ENCODE measurements at regions not wholly inside any gene's neighbourhood (a gene's known extent, or its start where the extent isn't known, plus 50 kb on each side); places are given as distances from the start of the nearest gene placed in this dataset.

DNA sequence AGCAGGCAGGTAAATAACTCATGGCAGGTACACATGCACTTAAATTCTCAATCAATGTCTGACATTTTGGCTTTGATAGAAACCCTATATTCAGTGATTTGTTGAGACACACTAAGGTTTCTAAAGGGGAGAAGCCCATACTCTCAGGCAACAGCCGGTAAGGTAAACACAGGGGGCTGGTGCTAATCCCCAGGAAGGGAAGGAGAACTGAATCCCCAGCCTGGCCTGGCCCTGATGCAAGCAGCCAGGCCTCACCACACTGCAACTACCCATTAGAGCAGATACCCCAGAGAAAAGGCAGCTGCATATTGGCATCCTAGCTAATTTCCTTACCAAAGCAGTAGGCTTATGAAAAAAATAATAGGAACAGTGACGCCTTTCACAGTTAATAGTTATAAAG, 116.5 kb upstream of the LRRC7 start:
- WGBS, 2 experiments (ENCODE audit: insufficient coverage in 2 of 2): 50% methylated on average over 1 of the region's 2 CpGs; no CpG with 5 or more reads in 1 of the 2 experiments
- no peaks in the 10 kb centered on the region for H3K9me3 ChIP-seq (ENCODE audit: control insufficient read depth, low read length)
- no peak overlapping the region for H3K4me3 ChIP-seq (ENCODE audit: extremely low read depth, insufficient read depth, low read length, poor library complexity, severe bottlenecking)
- no peaks in the 10 kb centered on the region for H3K4me1 ChIP-seq (ENCODE audit: control insufficient read depth, insufficient read depth, low read length, poor library complexity, severe bottlenecking)
- H3K27ac ChIP-seq (ENCODE audit: low read depth, low read length, severe bottlenecking): no peak overlapping the region
- no peaks in the 10 kb centered on the region for H3K36me3 ChIP-seq (ENCODE audit: control insufficient read depth, insufficient read depth, low read length)

DNA sequence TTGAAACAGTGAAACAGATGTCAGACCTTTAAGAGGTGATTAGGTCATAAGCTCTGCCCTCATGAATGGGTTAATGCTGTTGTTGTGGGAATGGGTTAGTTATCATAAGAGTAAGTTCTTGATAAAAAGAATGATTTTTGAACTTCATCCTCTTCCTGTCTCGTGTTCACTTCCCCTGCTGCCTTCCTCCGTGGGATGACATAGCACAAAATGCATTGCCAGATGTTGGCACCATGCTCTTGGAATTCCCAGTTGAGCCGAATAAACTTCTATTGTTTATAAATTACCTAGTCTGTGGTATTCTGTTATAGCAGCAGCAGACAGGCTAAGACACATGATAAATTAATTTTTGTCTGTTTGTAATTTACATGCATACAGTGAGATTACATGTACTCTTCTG, 112.0 kb upstream of the LRRC7 start:
- H3K27ac ChIP-seq (ENCODE audit: low read depth, low read length, severe bottlenecking): no peak overlapping the region
- no peaks in the 10 kb centered on the region for H3K36me3 ChIP-seq (ENCODE audit: control insufficient read depth, insufficient read depth, low read length)
- no CpG with 5 or more reads among the region's 3 CpGs for WGBS, 2 experiments (ENCODE audit: insufficient coverage in 2 of 2)
- no peak overlapping the region for H3K4me3 ChIP-seq (ENCODE audit: extremely low read depth, insufficient read depth, low read length, poor library complexity, severe bottlenecking)
- H3K4me1 ChIP-seq (ENCODE audit: control insufficient read depth, insufficient read depth, low read length, poor library complexity, severe bottlenecking): no peaks in the 10 kb centered on the region
- H3K9me3 ChIP-seq (ENCODE audit: control insufficient read depth, low read length): no peaks in the 10 kb centered on the region

DNA sequence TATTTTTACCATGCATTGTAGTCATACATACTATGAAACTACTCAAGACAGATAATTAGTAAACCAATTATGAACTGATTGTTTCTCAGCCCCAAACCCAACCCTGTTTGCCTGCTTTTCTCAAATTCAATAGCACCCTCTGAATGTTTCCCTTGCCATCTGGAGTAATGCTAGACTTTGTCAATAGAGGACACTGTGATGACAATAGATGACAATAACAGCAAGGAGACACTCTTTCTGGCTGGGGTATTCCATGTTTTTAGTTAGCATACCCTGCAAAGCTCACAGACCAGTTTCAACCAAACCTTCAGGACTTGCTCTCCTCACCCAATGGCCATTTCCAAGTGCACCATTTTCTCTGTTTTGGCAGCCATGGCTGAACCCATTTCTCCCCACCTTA, 108.5 kb upstream of the LRRC7 start:
- H3K4me3 ChIP-seq (ENCODE audit: extremely low read depth, insufficient read depth, low read length, poor library complexity, severe bottlenecking): no peak overlapping the region
- H3K36me3 ChIP-seq (ENCODE audit: control insufficient read depth, insufficient read depth, low read length): no peaks in the 10 kb centered on the region
- no peaks in the 10 kb centered on the region for H3K4me1 ChIP-seq (ENCODE audit: control insufficient read depth, insufficient read depth, low read length, poor library complexity, severe bottlenecking)
- no peak overlapping the region for H3K27ac ChIP-seq (ENCODE audit: low read depth, low read length, severe bottlenecking)
- H3K9me3 ChIP-seq (ENCODE audit: control insufficient read depth, low read length): peaks cover 4% of the 10 kb centered on the region

DNA sequence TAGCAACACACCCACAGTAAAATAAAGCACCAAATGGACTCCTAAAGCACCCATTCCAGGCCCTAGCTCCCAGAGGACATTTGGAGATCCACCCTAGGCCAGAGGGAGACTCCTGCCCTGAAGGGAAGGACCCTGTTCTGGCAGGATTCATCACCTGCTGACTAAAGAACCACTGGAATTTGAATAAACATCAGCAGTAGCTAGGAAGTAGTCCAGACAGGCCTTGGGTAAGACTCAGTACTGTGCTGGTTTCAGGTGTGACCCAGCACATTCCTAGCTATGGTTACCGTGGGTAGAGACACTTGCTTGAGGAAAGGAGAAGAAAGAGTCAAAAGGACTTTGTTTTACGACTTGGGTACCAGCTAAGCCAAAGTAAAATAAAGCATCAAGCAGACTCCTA, 92.7 kb upstream of the LRRC7 start:
- no peaks in the 10 kb centered on the region for H3K9me3 ChIP-seq (ENCODE audit: control insufficient read depth, low read length)
- no peak overlapping the region for H3K27ac ChIP-seq (ENCODE audit: low read depth, low read length, severe bottlenecking)
- no peaks in the 10 kb centered on the region for H3K36me3 ChIP-seq (ENCODE audit: control insufficient read depth, insufficient read depth, low read length)
- H3K4me1 ChIP-seq (ENCODE audit: control insufficient read depth, insufficient read depth, low read length, poor library complexity, severe bottlenecking): no peaks in the 10 kb centered on the region
- no peak overlapping the region for H3K4me3 ChIP-seq (ENCODE audit: extremely low read depth, insufficient read depth, low read length, poor library complexity, severe bottlenecking)
- 89% methylated on average over 1 of the region's 2 CpGs; no CpG with 5 or more reads in 1 of the 2 experiments for WGBS, 2 experiments (ENCODE audit: insufficient coverage in 2 of 2)

DNA sequence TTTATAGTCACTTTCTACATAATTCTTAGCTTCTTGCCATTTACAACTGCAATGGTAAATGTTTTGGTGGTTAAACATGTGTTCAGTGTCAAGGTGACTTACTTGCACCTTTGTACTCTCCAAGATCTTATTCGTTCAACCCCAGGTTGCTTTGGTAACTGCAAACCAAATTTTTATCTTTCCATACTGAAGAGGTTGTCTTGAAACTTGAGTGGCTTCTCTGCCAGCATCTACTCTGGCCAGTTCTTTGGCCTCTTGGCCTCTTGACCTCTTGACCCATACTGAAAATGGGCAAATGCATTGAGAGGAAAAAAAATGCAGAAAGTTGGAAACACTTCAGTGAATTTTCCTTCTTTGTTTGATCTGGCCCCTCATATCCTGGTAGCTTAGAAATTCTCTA, 88.0 kb upstream of the LRRC7 start:
- Histone ChIP-seq H3K9me3 (ENCODE audit: control insufficient read depth, low read length) (no peaks in the 10 kb centered on the region), H3K27ac (ENCODE audit: low read depth, low read length, severe bottlenecking) (no peak overlapping the region), H3K4me1 (ENCODE audit: control insufficient read depth, insufficient read depth, low read length, poor library complexity, severe bottlenecking) (no peaks in the 10 kb centered on the region), H3K36me3 (ENCODE audit: control insufficient read depth, insufficient read depth, low read length) (no peaks in the 10 kb centered on the region), H3K4me3 (ENCODE audit: extremely low read depth, insufficient read depth, low read length, poor library complexity, severe bottlenecking) (no peak overlapping the region)
- WGBS, 2 experiments (ENCODE audit: insufficient coverage in 2 of 2): no CpG with 5 or more reads among the region's 1 CpG

DNA sequence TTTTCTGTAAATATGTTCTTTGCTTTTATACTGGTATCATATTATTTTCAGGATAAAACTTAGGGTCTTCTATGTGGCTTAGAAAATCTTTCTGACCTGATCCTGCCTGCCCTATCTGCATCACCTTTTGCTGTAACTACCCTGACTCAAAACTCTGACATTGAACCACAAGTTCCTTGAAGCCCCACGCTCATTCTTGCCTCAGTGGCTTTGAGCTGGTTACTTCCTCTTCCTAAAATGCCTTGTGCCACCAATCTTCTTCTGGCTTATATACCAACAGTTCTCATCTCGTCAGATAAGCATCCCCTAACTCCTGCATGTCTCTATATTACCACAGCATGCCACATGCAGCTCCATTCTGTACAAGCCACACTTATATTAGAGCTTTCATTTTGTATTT, 84.5 kb upstream of the LRRC7 start:
- 77 to 95% methylated on average over 2 of the region's 2 CpGs for WGBS, 2 experiments (ENCODE audit: insufficient coverage in 2 of 2)

DNA sequence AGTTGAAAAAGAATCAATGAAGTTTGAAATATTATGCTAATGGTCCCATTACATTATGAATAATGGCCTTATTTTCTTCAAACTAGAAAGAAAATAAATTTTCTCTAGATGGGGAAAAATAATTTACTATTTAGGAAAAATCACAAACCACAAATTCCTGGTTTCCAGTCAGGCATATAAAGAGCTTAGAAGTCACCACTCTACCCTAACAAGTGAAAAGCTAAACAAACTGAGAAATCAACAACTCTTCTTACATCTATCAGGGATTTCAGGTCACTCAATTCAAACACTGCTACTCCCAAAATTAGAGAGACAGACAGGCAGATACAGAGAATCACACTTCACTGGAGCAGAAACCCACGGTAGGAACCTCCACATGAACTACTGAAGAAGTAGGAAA, 82.1 kb upstream of the LRRC7 start:
- Histone ChIP-seq H3K9me3 (ENCODE audit: control insufficient read depth, low read length) (no peaks in the 10 kb centered on the region), H3K27ac (ENCODE audit: low read depth, low read length, severe bottlenecking) (no peak overlapping the region), H3K4me3 (ENCODE audit: extremely low read depth, insufficient read depth, low read length, poor library complexity, severe bottlenecking) (no peak overlapping the region), H3K4me1 (ENCODE audit: control insufficient read depth, insufficient read depth, low read length, poor library complexity, severe bottlenecking) (no peaks in the 10 kb centered on the region), H3K36me3 (ENCODE audit: control insufficient read depth, insufficient read depth, low read length) (no peaks in the 10 kb centered on the region)
- WGBS, 2 experiments (ENCODE audit: insufficient coverage in 2 of 2): no CpG with 5 or more reads among the region's 1 CpG

More for the DNA sequence above, 84.5 kb upstream of the LRRC7 start:
- no peaks in the 10 kb centered on the region for H3K9me3 ChIP-seq (ENCODE audit: control insufficient read depth, low read length)
- H3K4me3 ChIP-seq (ENCODE audit: extremely low read depth, insufficient read depth, low read length, poor library complexity, severe bottlenecking): no peak overlapping the region
- no peaks in the 10 kb centered on the region for H3K4me1 ChIP-seq (ENCODE audit: control insufficient read depth, insufficient read depth, low read length, poor library complexity, severe bottlenecking)
- H3K27ac ChIP-seq (ENCODE audit: low read depth, low read length, severe bottlenecking): no peak overlapping the region
- no peaks in the 10 kb centered on the region for H3K36me3 ChIP-seq (ENCODE audit: control insufficient read depth, insufficient read depth, low read length)

DNA sequence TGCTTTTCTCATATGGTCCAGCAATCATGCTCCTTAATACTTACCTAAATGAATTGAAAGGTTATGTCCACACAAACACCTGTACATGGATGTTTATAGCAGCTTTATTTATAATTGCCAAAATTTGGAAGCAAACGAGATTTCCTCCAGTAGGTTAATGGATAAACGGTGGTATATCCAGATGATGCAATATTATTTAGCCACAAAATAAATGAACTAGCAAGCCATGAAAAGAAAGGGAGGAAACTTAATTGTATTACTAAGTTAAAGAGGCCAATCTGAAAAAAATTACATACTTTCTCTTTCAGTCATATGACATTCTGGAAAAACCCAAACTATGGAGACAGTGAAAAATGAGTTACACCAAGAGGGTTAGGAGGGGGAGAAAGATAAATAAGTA, 76.3 kb upstream of the LRRC7 start:
- Histone ChIP-seq H3K4me1 (ENCODE audit: control insufficient read depth, insufficient read depth, low read length, poor library complexity, severe bottlenecking) (peaks cover 4% of the 10 kb centered on the region), H3K36me3 (ENCODE audit: control insufficient read depth, insufficient read depth, low read length) (no peaks in the 10 kb centered on the region), H3K27ac (ENCODE audit: low read depth, low read length, severe bottlenecking) (no peak overlapping the region), H3K9me3 (ENCODE audit: control insufficient read depth, low read length) (no peaks in the 10 kb centered on the region), H3K4me3 (ENCODE audit: extremely low read depth, insufficient read depth, low read length, poor library complexity, severe bottlenecking) (no peak overlapping the region)
- WGBS, 2 experiments (ENCODE audit: insufficient coverage in 2 of 2): no CpG with 5 or more reads among the region's 2 CpGs

DNA sequence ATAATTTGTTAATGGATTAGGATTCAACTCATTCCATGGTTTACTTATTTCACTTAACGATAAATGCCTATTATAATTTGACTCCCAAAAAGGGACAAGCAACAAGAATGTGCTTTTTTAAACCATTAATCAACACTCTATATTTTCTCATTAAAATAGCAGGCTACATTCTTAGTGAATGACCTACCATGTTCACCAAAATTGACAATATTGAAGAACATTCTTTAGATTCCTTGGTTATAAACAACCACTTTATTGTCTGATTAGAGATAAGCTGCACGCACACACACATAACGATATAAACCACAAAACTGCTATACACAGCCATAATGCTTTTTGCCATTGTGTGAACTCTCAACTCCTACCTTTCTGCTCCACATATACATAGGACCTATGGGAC, 75.4 kb upstream of the LRRC7 start:
- Histone ChIP-seq H3K4me3 (ENCODE audit: extremely low read depth, insufficient read depth, low read length, poor library complexity, severe bottlenecking) (no peak overlapping the region), H3K4me1 (ENCODE audit: control insufficient read depth, insufficient read depth, low read length, poor library complexity, severe bottlenecking) (peaks cover 4% of the 10 kb centered on the region), H3K9me3 (ENCODE audit: control insufficient read depth, low read length) (no peaks in the 10 kb centered on the region), H3K27ac (ENCODE audit: low read depth, low read length, severe bottlenecking) (no peak overlapping the region), H3K36me3 (ENCODE audit: control insufficient read depth, insufficient read depth, low read length) (no peaks in the 10 kb centered on the region)
- 84 to 100% methylated on average over 1 to 3 of the region's 3 CpGs for WGBS, 2 experiments (ENCODE audit: insufficient coverage in 2 of 2)

DNA sequence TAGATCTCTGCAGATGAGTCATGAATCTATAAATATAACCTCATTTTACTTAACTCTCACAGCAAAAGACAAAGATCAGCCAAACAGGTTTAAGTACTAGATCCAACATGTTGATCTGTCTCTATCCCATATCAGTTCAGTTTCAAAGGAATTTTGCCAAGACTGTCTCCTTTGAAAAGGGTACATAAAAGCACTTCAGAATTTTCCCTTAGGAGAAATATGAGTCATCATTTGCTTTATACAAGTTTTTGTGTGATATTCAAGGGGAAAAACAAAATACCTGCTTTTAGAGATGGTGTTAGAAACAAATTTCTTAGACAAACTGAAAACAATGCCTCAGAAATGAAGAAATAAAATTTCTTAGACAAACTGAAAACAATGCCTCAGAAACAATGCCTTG, 73.5 kb upstream of the LRRC7 start:
- no peak overlapping the region for H3K4me3 ChIP-seq (ENCODE audit: extremely low read depth, insufficient read depth, low read length, poor library complexity, severe bottlenecking)
- no peaks in the 10 kb centered on the region for H3K36me3 ChIP-seq (ENCODE audit: control insufficient read depth, insufficient read depth, low read length)
- no peak overlapping the region for H3K27ac ChIP-seq (ENCODE audit: low read depth, low read length, severe bottlenecking)
- no peaks in the 10 kb centered on the region for H3K9me3 ChIP-seq (ENCODE audit: control insufficient read depth, low read length)
- H3K4me1 ChIP-seq (ENCODE audit: control insufficient read depth, insufficient read depth, low read length, poor library complexity, severe bottlenecking): peaks cover 4% of the 10 kb centered on the region

DNA sequence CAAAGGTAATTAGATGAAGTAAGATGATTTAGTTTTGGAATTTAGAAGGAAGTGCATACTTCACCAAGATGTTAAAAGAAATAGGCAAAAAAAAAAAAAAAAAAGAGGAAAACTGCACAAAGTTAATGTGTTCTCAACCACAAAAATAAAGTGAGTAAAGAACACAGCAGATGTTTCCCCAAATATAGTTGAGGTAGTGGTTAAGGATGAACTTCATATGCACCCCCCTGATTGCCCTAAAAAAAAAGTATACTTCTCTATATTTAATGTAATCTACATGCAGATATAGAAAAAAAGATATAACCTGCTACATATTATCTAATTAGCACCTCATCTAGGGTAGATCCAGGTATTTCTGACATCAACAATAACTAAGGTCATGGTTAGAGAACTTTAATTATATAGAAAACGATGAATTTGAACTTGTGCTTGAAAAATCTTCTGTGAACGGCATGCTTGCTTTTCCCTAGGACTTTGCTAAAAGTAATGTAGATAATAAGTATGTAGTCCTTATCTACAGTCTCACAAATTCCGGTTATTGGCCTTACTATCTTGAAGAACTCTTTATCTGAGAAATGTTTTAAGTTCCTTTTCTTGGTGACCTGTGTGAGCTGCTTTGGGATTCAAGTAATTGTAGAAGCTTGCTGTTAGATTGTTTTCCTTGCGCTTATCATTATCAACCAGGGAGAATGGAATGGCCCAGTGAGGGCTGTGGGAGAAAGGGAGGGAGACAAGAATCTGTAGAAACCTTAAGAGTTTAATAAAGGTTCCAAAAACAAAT, 70.1 kb upstream of the LRRC7 start:
- 57 to 86% methylated on average over 1 of the region's 4 CpGs for WGBS, 2 experiments (ENCODE audit: insufficient coverage in 2 of 2)
- Histone ChIP-seq H3K36me3 (ENCODE audit: control insufficient read depth, insufficient read depth, low read length) (no peaks in the 10 kb centered on the region), H3K4me3 (ENCODE audit: extremely low read depth, insufficient read depth, low read length, poor library complexity, severe bottlenecking) (no peak overlapping the region), H3K27ac (ENCODE audit: low read depth, low read length, severe bottlenecking) (no peak overlapping the region), H3K9me3 (ENCODE audit: control insufficient read depth, low read length) (no peaks in the 10 kb centered on the region), H3K4me1 (ENCODE audit: control insufficient read depth, insufficient read depth, low read length, poor library complexity, severe bottlenecking) (peaks cover 4% of the 10 kb centered on the region)
